HUES64 (cell line): ENCODE measurements at regions not wholly inside any gene's neighbourhood (a gene's known extent, or its start where the extent isn't known, plus 50 kb on each side); places are given as distances from the start of the nearest gene placed in this dataset.

Experiments used
- H3K27ac ChIP-seq: 2 replicates; pipeline ENCODE4 v1.7.0; 2013; ENCODE audit warnings: low read depth, low read length, inconsistent platforms
- H3K27me3 ChIP-seq: 2 replicates; pipeline ENCODE4 v1.6.1; 2013; ENCODE audit warnings: mild to moderate bottlenecking, low read length; ENCODE audit not compliant: insufficient read depth
- H3K36me3 ChIP-seq: 2 replicates; pipeline ENCODE4 v1.6.1; 2013; ENCODE audit warnings: mild to moderate bottlenecking, low read length; ENCODE audit not compliant: insufficient read depth
- H3K4me1 ChIP-seq: 2 replicates; pipeline ENCODE4 v1.6.1; 2013; ENCODE audit warnings: mild to moderate bottlenecking, low read length, moderate library complexity; ENCODE audit not compliant: insufficient read depth
- H3K4me3 ChIP-seq: 2 replicates; pipeline ENCODE4 v1.5.1; 2013; ENCODE audit warnings: mild to moderate bottlenecking, low read length, moderate library complexity
- H3K9ac ChIP-seq: 2 replicates; pipeline ENCODE4 v1.6.1; 2013; ENCODE audit warnings: mild to moderate bottlenecking, low read depth, low read length
- H3K9me3 ChIP-seq: 2 replicates; pipeline ENCODE4 v1.6.1; 2013; ENCODE audit warnings: low read depth, low read length; ENCODE audit not compliant: insufficient read depth
- WGBS: fragments of 150-250, 120-280 bp; methylation state at CpG from one replicate; pipeline ENCODE4 v1.1.7; 2013; ENCODE audit warnings: missing lambda C conversion rate; 5-methylcytosine and 5-hydroxymethylcytosine counted together

- H3K9me3 ChIP-seq, result peaks cover 5% of the 10 kb centered on the region; the same call in 1 of the 2 replicates
These were observed 278.4 kb upstream of the IRX1 start for GRCh38 chr5:3317051-3317795.

GRCh38 chr5:3313569-3313968 is 282.1 kb upstream of the IRX1 start:
- no peaks in the 10 kb centered on the region for H3K36me3 ChIP-seq
- no peaks in the 10 kb centered on the region; the same call in 1 of the 2 replicates for H3K4me1 ChIP-seq
- H3K9me3 ChIP-seq, result peaks cover 6% of the 10 kb centered on the region; the same call in 1 of the 2 replicates
- no peak overlapping the region for H3K27ac ChIP-seq
- H3K4me3 ChIP-seq, result no peak overlapping the region
- H3K9ac ChIP-seq, result no peak overlapping the region
- H3K27me3 ChIP-seq, result no peaks in the 10 kb centered on the region
- WGBS, result 96% methylated on average over 4 of the region's 4 CpGs

More at GRCh38 chr5:3317051-3317795, 278.4 kb upstream of the IRX1 start:
- Histone ChIP-seq H3K4me3 (no peak overlapping the region), H3K36me3 (no peaks in the 10 kb centered on the region), H3K9ac (no peak overlapping the region), H3K4me1 (no peaks in the 10 kb centered on the region; the same call in 1 of the 2 replicates), H3K27ac (no peak overlapping the region), H3K27me3 (no peaks in the 10 kb centered on the region)
- WGBS, result 88% methylated on average over 9 of the region's 10 CpGs

GRCh38 chr5:3312299-3312698 is 283.3 kb upstream of the IRX1 start:
- no peak overlapping the region for H3K27ac ChIP-seq
- 78% methylated on average over 6 of the region's 6 CpGs for WGBS

GRCh38 chr5:3311433-3311832 is 284.2 kb upstream of the IRX1 start:
- no peaks in the 10 kb centered on the region for H3K27me3 ChIP-seq
- H3K4me1 ChIP-seq, result no peaks in the 10 kb centered on the region
- H3K36me3 ChIP-seq, result no peaks in the 10 kb centered on the region
- H3K9ac ChIP-seq, result peak overlapping the region; percentile 21; the same call in 1 of the 2 replicates
- H3K9me3 ChIP-seq, result peaks cover 6% of the 10 kb centered on the region; the same call in 1 of the 2 replicates
- H3K27ac ChIP-seq, result no peak overlapping the region
- H3K4me3 ChIP-seq, result no peak overlapping the region
- WGBS, result 96% methylated on average over 8 of the region's 8 CpGs

More at GRCh38 chr5:3312299-3312698, 283.3 kb upstream of the IRX1 start:
- H3K36me3 ChIP-seq, result no peaks in the 10 kb centered on the region
- H3K9ac ChIP-seq, result no peak overlapping the region
- H3K4me3 ChIP-seq, result no peak overlapping the region
- H3K9me3 ChIP-seq, result peaks cover 6% of the 10 kb centered on the region; the same call in 1 of the 2 replicates
- H3K27me3 ChIP-seq, result no peaks in the 10 kb centered on the region
- no peaks in the 10 kb centered on the region; the same call in 1 of the 2 replicates for H3K4me1 ChIP-seq

GRCh38 chr5:3310541-3311261 is 284.9 kb upstream of the IRX1 start:
- WGBS, result 93% methylated on average over 25 of the region's 26 CpGs
- Histone ChIP-seq H3K4me3 (no peak overlapping the region), H3K36me3 (no peaks in the 10 kb centered on the region), H3K27me3 (no peaks in the 10 kb centered on the region), H3K27ac (no peak overlapping the region), H3K4me1 (no peaks in the 10 kb centered on the region), H3K9me3 (peaks cover 6% of the 10 kb centered on the region; the same call in 1 of the 2 replicates), H3K9ac (no peak overlapping the region)

GRCh38 chr5:3309538-3309937 is 286.1 kb upstream of the IRX1 start:
- Histone ChIP-seq H3K9me3 (peaks cover 6% of the 10 kb centered on the region; the same call in 1 of the 2 replicates), H3K36me3 (no peaks in the 10 kb centered on the region), H3K4me1 (no peaks in the 10 kb centered on the region), H3K4me3 (no peak overlapping the region), H3K27me3 (no peaks in the 10 kb centered on the region), H3K9ac (no peak overlapping the region), H3K27ac (no peak overlapping the region)
- 86% methylated on average over 10 of the region's 10 CpGs for WGBS

- 87% methylated on average over 8 of the region's 9 CpGs for WGBS
- Histone ChIP-seq H3K27ac (no peak overlapping the region), H3K4me3 (no peak overlapping the region), H3K9me3 (peaks cover 6% of the 10 kb centered on the region; the same call in 1 of the 2 replicates), H3K27me3 (no peaks in the 10 kb centered on the region), H3K9ac (no peak overlapping the region), H3K4me1 (no peaks in the 10 kb centered on the region), H3K36me3 (no peaks in the 10 kb centered on the region)
These were observed 287.5 kb upstream of the IRX1 start for GRCh38 chr5:3307982-3308621.

GRCh38 chr5:3305432-3305831 is 290.2 kb upstream of the IRX1 start:
- Histone ChIP-seq H3K4me3 (no peak overlapping the region), H3K9ac (no peak overlapping the region), H3K27ac (no peak overlapping the region), H3K27me3 (no peaks in the 10 kb centered on the region), H3K36me3 (no peaks in the 10 kb centered on the region), H3K4me1 (0 out of 2 replicates have a peak, but pooled peaks cover 5% of the 10 kb centered on the region), H3K9me3 (no peaks in the 10 kb centered on the region)
- WGBS, result 92% methylated on average over 29 of the region's 29 CpGs

GRCh38 chr5:3304346-3304745 is 291.3 kb upstream of the IRX1 start:
- Histone ChIP-seq H3K4me3 (no peak overlapping the region), H3K36me3 (no peaks in the 10 kb centered on the region), H3K9ac (no peak overlapping the region), H3K4me1 (0 out of 2 replicates have a peak, but pooled peaks cover 5% of the 10 kb centered on the region), H3K9me3 (no peaks in the 10 kb centered on the region), H3K27me3 (no peaks in the 10 kb centered on the region), H3K27ac (no peak overlapping the region)
- WGBS, result 91% methylated on average over 10 of the region's 10 CpGs

GRCh38 chr5:3303777-3304176 is 291.9 kb upstream of the IRX1 start:
- Histone ChIP-seq H3K9me3 (no peaks in the 10 kb centered on the region), H3K9ac (no peak overlapping the region), H3K27ac (no peak overlapping the region), H3K27me3 (no peaks in the 10 kb centered on the region), H3K4me3 (no peak overlapping the region), H3K4me1 (0 out of 2 replicates have a peak, but pooled peaks cover 5% of the 10 kb centered on the region), H3K36me3 (no peaks in the 10 kb centered on the region)
- 96% methylated on average over 2 of the region's 3 CpGs for WGBS

- Histone ChIP-seq H3K27ac (no peak overlapping the region), H3K27me3 (no peaks in the 10 kb centered on the region), H3K4me1 (0 out of 2 replicates have a peak, but pooled peaks cover 5% of the 10 kb centered on the region), H3K4me3 (no peak overlapping the region), H3K9ac (no peak overlapping the region), H3K36me3 (no peaks in the 10 kb centered on the region), H3K9me3 (no peaks in the 10 kb centered on the region)
- WGBS, result 80% methylated on average over 1 of the region's 1 CpG
These were observed 293.4 kb upstream of the IRX1 start for GRCh38 chr5:3302228-3302627.
